ENCODE measurements at regions not wholly inside any gene's neighbourhood (a gene's known extent, or its start where the extent isn't known, plus 50 kb on each side); places are given as distances from the start of the nearest gene placed in this dataset.

- Histone ChIP-seq H3K23ac (ENCODE audit: insufficient read length, low read depth, low read length) (no peak overlapping the region), H3K9ac (ENCODE audit: extremely low read depth, insufficient read length, low read length) (no peak overlapping the region), H2BK12ac (ENCODE audit: insufficient read length, low read depth, low read length) (no peak overlapping the region), H4K20me1 (ENCODE audit: control insufficient read depth, insufficient read depth, insufficient read length) (no peaks in the 10 kb centered on the region), H2BK120ac (ENCODE audit: low read depth, low read length, poor library complexity, severe bottlenecking) (no peak overlapping the region), H3K27ac (ENCODE audit: insufficient read length, low read depth, low read length) (no peak overlapping the region), H2AFZ (ENCODE audit: low read length) (no peak overlapping the region), H4K8ac (replicated peaks; ENCODE audit: insufficient read length, low read depth, low read length) (no peak overlapping the region), H3K4me2 (ENCODE audit: insufficient read depth, insufficient read length, low read length) (no peak overlapping the region), H3K79me2 (ENCODE audit: insufficient read depth, low read length) (no peaks in the 10 kb centered on the region), H3K9me3 (ENCODE audit: control insufficient read depth, low read depth, low read length) (no peaks in the 10 kb centered on the region), H3K27me3 (ENCODE audit: insufficient read depth, low read length) (no peaks in the 10 kb centered on the region), H3K4ac (ENCODE audit: low read depth, low read length) (no peak overlapping the region), H3K14ac (ENCODE audit: insufficient read depth, low read length) (no peak overlapping the region), H3T11ph (ENCODE audit: low read length) (no peak overlapping the region), H4K5ac (ENCODE audit: insufficient read length, low read depth, low read length) (no peak overlapping the region), H3K79me1 (ENCODE audit: insufficient read depth, low read depth, low read length, poor library complexity, severe bottlenecking) (no peaks in the 10 kb centered on the region), H3K18ac (ENCODE audit: insufficient read length, low read depth, low read length) (no peak overlapping the region), H3K23me2 (ENCODE audit: insufficient read length, low read depth, low read length, poor library complexity, severe bottlenecking) (no peaks in the 10 kb centered on the region), H2AK5ac (ENCODE audit: insufficient read length, low read length) (no peak overlapping the region), H2BK15ac (ENCODE audit: low read depth, low read length) (no peak overlapping the region), H3K56ac (ENCODE audit: insufficient read length, low read depth, low read length) (no peak overlapping the region), H4K91ac (ENCODE audit: insufficient read length, low read depth, low read length) (no peak overlapping the region), H2BK5ac (ENCODE audit: insufficient read length, low read length) (no peak overlapping the region), H3K4me1 (ENCODE audit: insufficient read depth, low read length) (no peaks in the 10 kb centered on the region), H2BK20ac (ENCODE audit: low read depth, low read length, poor library complexity, severe bottlenecking) (no peak overlapping the region)
- TF ChIP-seq, protein P1, sequence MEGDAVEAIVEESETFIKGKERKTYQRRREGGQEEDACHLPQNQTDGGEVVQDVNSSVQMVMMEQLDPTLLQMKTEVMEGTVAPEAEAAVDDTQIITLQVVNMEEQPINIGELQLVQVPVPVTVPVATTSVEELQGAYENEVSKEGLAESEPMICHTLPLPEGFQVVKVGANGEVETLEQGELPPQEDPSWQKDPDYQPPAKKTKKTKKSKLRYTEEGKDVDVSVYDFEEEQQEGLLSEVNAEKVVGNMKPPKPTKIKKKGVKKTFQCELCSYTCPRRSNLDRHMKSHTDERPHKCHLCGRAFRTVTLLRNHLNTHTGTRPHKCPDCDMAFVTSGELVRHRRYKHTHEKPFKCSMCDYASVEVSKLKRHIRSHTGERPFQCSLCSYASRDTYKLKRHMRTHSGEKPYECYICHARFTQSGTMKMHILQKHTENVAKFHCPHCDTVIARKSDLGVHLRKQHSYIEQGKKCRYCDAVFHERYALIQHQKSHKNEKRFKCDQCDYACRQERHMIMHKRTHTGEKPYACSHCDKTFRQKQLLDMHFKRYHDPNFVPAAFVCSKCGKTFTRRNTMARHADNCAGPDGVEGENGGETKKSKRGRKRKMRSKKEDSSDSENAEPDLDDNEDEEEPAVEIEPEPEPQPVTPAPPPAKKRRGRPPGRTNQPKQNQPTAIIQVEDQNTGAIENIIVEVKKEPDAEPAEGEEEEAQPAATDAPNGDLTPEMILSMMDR (conservative IDR thresholded peaks at IDR 0.05): no peak
- Mint-ChIP-seq H3K27ac (no peak overlapping the region), H3K9me3 (no peaks in the 10 kb centered on the region), H3K4me3 (no peak overlapping the region), H3K36me3 (ENCODE audit: insufficient read depth in 1 of 3, low read depth in 3 of 3) (no peaks in the 10 kb centered on the region), H3K4me1 (no peaks in the 10 kb centered on the region), H3K27me3 (ENCODE audit: low read depth) (no peaks in the 10 kb centered on the region)
- DNase-seq: no peak
Observed at GRCh38 chr5:39638813-39639212, 214.0 kb upstream of the DAB2 start.

Measured in H9 (cell line).